HG02763 (cell line): ENCODE measurements at regions not wholly inside any gene's neighbourhood (a gene's known extent, or its start where the extent isn't known, plus 50 kb on each side); places are given as distances from the start of the nearest gene placed in this dataset.
"Not testable (repeated sequence)": the region's sequence is repeated elsewhere in the genome, so short reads cannot be mapped to it uniquely, and the experiment has no call there.

ENCODE experiments used
- ATAC-seq: cut with Tn5 transposase; IDR thresholded peaks from one replicate; pipeline ENCODE4 v1.9.1; 2021; ENCODE audit warnings: mild to moderate bottlenecking, moderate library complexity; ENCODE audit not compliant: unreplicated experiment

DNA sequence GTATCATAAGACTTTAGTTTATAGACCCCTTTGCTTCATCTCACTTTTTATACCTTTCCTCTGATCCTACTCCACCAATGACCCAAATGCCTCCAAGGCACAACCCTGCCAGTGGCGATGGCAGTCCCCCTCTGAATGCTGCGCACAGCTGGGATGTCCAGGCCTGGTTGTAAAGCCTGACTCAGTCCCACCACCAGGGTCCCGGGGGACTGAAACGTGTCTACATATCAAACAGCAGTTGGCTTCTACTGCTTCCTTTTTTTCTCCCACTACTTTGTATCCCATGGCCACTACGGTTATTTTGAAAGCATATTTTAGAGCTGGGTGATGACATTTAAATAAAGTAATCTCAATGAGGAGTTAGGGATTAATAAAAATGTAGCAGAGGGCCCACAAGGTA, 329.8 kb upstream of the PSMD7 start:
- no peak for ATAC-seq

DNA sequence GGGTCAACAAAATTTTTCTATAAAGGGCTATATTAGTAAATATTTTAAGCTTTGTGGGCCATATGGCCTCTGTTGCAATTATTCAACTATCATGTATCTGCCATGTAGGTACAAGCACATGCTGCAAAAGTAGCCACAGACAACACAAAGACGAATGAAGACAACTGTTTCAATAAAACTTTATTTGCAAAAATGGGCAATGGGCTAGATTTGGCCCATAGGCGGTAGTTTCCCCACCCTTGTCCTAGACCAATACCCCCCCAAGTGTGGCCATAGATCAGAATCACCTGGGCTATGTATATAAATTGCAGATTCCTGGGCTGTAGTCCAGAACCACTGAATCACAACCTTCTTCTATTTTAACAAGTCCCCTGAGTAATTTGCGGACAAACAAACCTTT, 331.0 kb upstream of the PSMD7 start:
- ATAC-seq = no peak

DNA sequence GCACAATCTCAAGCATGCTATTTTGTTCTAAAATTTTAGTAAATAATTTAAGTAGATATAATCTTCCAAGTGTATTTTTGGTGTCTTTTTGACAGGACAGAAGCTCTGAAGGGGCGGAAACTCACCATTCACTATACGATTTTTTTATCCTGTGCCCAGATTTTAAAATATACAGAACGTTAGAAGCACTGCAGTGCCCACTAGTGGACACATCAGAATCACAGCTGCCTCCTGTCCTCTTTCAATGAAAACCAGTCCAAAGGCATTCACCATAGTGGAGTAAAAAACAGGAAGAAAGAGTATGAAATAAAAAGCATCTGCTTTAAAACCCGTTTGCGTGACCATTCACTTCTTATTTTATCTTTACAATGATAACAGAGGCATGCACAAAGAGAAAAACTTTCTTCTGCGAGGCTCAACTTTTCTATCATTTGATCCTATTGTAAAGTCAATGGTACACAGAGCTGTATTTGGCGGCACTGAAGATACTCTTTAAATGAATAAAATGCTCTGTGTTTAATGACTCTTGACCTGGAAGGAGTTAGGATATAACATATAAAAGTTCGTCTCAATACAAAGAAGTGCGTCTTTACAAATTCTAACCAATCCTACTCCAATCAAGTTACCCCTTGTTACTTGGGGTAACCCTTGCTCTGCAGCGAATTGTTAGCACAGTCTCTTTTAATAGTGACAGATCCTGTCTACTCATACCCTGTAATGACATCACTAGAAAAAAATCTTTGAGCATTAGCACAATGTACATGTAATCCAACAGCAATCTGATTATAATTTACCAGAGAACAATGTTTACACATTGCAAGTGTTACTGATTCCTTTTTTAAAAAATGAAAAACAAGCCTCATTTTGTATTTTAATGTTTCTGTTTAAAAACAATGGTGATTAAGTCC, 339.8 kb upstream of the PSMD7 start:
- ATAC-seq = no peak

DNA sequence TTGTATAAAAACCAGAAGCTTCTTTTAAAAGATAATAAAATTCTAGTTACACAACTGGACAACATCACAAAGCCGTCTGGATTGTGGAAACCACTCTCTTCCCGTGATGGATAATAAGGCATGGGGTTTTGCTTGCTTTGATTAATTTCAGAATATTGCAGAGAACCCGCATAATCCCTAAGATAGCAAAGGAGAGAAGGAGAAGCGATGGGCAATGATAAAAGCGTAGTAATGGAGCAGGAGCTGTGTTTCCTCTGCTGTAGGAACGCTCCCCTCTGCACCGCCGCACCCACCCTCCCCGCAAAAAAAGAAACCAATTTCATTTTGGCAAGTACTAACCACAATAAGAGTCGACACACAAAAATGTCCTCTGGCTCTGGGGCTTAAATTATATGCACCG, 340.9 kb upstream of the PSMD7 start:
- no peak for ATAC-seq

DNA sequence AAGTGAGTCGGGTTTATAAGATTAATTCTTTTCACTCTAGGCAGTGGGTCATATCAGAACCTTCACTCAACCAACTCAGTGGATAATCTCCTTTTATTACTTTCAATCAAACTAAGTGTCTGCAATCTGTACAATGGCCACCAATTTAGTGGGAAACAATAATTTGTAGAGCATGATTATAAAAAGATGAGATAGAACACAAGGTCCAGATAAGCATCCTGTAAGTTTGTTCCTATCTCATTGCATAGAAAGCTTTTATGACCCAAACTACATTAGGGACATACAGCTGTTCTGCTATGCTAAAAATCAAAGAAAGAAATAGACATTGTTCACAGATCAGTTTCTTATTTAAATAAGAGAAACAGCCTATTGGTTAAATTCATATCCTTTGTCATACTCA, 341.4 kb upstream of the PSMD7 start:
- no peak for ATAC-seq

DNA sequence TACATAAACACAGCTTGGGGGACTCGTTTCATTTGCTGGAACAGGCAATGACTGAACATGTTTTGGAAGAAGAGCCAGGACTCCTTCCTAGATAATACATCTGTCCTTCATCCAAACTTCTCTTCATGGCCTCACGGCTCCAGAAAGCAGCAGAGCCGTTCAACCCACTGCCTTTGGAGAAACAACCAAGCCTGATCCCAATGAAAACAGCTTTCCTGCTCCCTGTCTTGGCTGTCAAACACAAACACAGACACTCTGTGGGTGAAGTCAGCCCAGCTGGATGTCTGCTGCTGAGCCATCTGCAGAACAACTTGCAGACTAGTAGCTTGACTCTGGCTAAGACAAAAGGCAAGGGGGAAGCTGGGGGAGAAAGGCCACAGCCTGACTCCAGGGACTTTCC, 345.1 kb upstream of the PSMD7 start:
- no peak for ATAC-seq

DNA sequence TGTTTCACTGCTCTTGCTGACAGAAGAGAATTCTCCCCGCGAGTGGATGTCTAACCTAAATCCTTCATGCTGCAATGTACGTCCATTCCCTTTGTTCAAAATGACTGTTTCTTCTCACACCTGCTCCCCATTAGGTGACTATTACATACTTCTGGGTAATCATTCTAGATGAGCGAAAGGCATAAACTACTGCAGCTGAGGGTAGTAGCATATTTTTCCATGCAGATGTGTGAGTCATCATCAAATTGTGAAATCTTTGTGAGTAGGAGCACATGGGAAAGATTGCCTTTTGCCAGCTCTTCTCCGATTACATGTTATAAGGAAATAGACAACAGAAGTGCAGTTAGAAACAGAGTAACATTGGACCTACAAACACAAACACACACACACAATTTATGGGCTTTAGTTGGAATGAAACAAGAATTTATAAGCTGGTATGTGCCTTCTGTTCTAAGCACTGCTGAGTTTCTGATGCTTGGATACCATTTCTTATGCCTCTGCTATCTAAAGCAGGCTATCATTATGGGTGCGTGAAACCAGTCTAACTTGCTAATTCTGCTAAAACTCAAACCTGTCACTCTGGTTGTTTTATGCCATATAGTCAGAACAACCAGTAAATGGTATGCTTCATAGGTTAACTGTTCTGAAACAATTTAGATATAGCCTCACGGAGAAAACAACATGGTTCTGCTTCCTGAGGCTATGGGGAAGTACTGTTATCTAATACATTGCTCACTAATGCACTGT, 346.9 kb upstream of the PSMD7 start:
- ATAC-seq = no peak

DNA sequence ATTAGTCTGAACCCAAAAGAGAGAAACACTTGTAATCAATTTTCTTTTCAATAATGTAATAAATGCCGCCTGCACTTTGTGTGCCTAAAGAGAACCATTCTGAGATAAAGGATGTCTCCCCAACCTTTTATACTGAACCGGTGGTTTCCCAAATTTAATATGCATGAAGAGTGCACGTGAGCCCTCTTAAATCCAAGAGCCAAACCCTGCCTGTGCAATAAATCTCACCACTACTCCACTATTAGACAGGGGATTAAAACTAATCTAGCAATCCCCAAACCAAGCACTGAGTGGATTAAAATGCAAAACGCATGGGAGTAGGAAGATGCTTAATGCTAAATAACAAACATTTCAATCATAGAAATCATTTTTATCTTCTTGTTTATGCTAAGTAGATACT, 351.0 kb upstream of the PSMD7 start:
- no peak for ATAC-seq

DNA sequence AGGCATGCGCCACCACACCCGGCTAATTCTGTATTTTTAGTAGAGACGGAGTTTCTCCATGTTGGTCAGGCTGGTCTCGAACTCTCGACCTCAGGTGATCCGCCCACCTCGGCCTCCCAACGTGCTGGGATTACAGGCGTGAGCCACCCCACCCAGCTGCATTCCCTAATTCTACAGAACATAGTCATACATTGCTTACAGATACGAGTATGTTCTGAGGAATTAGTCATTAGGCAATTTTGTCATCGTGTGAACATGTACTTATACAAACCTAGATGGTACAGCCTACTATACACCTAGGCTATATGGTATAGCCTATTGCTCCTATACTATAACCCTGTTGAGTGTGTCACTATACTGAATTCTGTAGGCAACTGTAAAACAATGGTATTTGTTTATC, 353.4 kb upstream of the PSMD7 start:
- ATAC-seq = not testable (repeated sequence)

DNA sequence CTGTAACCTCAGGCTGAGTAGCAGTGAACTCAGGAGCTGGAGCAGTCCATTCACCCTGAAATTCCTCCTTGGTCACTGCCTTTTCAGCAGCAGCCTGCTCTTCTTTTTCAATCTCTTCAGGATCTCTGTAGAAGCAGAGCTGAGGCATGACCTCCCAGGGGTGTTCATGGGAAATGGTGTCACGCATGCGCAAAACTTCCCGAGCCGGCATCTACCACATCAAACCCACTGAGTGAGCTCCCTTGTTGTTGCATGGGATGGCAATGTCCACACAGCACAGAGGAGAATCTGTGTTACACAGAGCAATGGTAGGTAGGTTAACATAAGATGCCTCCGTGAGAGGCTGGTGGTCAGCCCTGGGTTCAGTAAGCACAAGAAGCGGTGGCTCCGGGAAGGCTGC, 355.8 kb upstream of the PSMD7 start:
- ATAC-seq = not testable (repeated sequence)

DNA sequence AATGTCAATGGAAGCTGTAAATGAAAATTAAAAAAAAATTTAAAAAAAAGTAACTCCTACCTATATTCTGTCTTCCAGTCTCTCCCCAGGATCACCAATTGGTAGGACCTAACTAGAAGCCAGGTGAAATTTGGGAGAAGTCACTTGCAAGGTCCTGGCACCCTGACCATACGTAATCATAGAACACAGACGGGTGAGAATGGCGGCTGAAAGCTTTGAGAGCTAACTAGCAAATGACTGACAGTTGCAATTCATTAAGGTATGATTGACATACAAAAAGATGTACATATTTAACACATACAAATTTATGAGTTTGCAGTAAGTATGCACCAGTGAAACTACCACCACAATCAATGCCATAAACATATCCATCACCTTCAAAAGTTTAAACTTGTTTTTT, 372.7 kb upstream of the PSMD7 start:
- ATAC-seq = no peak

DNA sequence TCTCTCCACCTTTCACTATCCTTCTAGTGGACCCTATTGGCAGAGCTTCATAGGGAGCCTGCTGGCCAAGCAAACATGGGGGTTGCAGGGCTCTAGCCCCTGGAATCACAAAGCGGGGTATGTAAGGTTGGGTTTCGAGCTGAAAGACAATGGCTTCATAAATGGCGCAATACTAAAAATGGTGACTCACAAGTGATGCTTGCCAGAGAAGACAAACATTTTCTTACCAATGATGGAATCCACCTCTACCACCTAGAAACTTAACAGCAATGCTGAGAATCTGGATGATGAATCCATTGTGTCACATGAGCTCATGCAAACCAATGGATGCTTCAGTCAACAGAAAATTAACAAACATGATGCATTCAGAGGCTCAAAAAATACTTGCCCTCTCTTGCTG, 375.3 kb upstream of the PSMD7 start:
- no peak for ATAC-seq

DNA sequence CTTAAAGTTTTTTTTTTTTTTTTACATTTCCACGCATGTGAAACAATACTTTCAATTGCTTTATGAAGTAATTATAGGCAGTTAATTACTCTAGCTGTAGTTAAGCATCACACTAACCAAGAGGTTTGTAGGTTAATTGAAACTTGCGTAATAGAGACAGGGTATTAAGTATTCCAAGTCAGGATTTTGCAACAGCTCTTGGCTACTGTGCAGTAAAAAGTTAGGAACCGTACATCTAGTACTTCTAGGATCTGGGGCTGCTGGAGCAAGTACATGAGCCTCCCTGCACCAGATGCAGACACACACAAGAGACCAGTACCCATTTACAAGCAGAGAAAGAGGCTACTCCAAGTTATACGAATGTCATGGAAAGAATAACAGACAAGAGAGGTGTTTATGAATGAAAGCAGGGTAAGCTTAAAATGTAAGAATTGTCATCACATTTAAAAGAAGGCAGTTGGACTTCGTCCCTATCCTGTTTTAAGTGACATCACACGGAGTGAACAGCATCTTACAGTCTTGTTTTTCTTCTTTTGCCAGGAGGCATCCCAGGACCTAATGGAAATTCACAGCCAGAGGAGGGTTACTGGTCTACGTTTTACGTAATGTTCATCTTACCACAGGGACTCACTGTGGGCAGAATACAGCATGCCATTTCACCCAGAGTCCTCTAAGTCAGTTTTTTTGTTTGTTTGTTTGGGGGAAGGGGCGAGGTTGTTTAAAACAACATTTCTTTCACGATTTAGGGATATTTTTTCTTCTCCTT, 379.6 kb upstream of the PSMD7 start:
- no peak for ATAC-seq

DNA sequence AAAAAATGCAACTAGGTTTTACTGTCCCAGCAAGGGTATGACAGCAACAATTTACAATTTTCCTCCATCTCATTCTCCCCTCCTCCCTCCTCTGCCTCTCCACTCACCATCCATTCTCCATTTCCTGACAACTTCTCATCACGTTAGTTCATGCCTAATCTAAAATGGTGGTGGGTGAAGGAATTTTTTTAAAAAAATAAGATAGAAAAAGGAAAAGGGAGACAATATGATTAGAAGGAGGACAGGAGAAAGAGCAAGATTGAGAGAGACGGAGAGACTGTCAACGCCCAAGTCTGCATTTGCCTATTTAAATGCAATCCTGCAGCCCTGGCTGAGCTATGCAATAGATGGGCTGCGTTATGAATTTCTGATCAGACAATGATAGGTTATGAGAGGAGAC, 380.7 kb upstream of the PSMD7 start:
- no peak for ATAC-seq

DNA sequence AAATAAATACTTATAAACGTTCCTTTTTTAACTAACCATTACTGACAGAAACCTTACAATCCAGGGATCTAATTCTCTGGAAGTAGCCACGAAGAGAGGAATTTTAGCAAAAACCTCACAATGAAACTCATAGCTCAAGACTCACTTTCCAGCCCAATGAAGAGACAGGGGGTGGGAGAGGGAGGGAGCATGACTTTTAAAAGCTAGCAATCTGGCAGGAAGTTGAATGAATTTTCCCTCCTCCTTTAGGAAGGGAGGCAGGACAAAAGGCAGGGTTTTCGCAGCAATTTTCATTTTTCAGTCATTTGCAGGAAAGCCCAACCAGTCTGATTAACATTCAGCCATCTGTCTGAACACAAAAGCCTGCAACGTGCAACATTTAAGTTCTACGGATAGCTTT, 381.5 kb upstream of the PSMD7 start:
- ATAC-seq = no peak

DNA sequence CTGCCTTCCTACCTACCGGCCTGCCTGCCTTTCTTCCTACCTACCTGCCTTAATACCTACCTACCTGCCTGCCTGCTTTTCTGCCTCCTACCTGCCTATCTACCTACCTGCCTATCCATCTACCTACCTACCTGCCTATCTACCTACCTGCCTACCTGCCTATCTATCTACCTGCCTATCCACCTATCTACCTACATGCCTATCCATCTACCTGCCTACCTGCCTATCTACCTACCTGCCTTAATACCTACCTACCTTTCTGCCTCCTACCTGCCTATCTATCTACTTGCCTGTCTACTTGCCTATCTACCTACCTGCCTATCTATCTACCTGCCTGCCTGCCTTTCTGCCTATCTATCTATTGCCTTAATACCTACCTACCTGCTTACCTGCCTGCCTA, 383.8 kb upstream of the PSMD7 start:
- ATAC-seq = no peak

DNA sequence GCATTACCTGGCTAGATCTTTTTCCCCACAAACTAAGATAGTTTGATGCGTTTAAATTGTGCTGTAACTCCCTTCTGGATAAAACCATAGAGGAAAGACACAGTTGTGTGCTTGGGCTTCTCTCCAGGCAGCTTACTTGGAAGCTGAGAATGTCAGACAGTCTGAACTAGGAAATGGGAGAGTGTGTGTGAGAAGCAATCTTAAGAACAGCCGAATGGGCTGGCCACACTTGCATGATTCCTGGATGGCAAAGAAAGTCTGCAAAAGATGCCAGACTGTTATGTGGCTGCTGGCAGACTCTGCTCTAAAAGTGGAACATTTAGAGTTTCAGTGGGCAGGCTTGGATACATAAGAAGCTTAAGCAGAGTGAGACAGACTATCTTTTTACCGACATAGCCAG, 384.3 kb upstream of the PSMD7 start:
- no peak for ATAC-seq

DNA sequence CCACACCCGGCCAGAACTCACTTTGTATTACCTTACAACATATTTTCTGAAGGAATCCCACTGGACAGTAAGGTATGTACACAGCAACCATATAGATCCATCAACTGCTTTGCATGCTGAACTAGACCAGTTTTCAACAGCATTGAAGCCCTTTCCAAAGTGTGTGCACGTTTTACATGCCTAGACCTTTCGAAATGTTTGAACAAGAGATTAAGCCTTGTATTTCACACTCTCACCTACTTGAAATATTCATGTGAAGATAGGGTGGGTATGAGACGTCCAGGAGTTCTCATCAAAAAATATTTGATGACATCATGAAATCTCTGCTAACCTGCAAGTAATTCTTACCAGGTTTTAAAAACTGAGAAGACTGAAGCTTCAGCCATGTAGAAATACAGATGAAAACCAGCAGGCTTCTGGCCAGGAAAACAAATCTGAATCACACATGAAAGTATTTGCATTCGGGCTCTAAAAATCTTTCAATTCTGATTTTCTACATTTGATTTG, 387.0 kb upstream of the PSMD7 start:
- no peak for ATAC-seq

DNA sequence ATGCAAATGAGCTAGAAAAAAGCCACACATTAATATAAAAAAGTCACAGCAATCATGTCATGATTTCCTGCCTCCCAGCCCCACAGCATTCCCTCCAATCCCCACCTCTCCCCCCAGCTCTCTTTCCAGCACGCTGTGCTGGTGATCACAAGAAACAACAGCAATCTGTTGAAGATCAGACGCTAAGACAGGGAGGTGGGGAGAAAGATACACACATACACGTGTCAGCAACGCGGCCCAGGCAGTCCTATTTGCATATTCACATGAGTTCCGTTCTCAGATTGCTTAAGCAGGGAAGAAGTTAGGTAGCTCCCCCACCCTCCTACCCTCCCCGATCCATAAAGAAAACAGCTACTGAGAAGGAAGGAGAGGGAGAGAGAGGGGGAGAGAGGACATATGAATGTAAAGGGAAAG, 405.5 kb upstream of the PSMD7 start:
- no peak for ATAC-seq

DNA sequence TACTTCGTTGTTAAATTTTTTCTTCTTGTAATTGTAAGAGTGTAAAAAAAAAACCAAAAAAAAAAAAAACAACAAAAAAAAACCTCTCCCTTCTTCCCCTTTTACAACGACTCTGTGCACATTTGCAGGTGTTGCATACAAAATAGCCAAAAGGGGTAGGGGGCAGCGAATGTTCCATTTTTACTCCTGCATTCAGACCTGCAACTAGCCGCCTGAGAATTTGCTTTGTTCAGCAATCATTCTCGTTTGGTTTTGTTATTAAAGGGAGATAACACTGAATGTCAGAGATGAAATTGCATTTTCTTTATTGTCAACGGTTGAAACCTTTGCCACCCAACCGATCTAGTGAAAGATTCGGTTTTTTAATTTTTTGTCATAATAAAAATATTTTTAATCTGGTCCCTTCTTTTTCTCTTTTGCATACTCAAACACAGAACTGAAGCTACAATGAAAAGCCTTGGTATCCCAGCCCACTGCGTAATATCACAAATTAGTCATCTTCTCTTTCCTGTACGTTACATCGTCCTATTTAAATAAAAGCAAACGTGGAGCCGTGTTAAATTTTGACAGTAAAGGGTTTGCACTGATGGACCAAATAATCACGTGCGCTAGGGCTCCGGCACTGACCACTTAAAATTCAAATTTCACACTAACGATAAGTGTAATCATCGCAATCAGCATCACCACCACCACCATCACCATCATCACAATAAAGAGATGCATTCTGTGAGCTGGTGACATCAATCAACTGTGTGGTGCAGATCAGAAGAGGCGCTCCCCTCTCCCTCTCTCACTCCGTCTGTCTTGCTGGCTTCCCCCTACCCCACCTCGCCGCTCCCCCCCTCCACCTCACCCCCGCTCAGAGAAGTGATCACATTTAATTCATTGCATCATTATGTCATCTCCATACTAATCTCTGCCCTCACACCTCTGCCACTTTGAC, 406.2 kb upstream of the PSMD7 start:
- ATAC-seq = no peak
